ENCODE measurements at regions not wholly inside any gene's neighbourhood (a gene's known extent, or its start where the extent isn't known, plus 50 kb on each side); places are given as distances from the start of the nearest gene placed in this dataset.

- intact Hi-C loops (cut with micrococcal nuclease; ENCODE audit: unreplicated experiment) (no loop called here), in situ Hi-C loops (cut with HindIII; ENCODE audit: extremely low pct_ligation_motif_present, low pct_unique_long_range_greater_than_20kb) (no loop called here)
- POLR2A ChIA-PET = no interaction called here
- Histone ChIP-seq H3K4me3 (replicated peaks in 1 of 3; ENCODE audit: insufficient read depth in 1 of 3, low read depth in 2 of 3, low read length in 3 of 3) (no peak overlapping the region), H3K4me2 (ENCODE audit: low read depth, low read length) (no peak overlapping the region), H3K4me1 (ENCODE audit: insufficient read depth, low read length) (no peaks in the 10 kb centered on the region), H3K36me3 (replicated peaks in 1 of 2; ENCODE audit: control insufficient read depth in 1 of 2, insufficient read depth in 2 of 2, low read length in 2 of 2) (no peaks in the 10 kb centered on the region), H3K27ac (ENCODE audit: extremely low read length, insufficient read depth, low read length) (no peak overlapping the region), H3K9me3 (ENCODE audit: low read length) (peaks cover 8% of the 10 kb centered on the region), H3K79me2 (ENCODE audit: insufficient read depth, low read length) (no peaks in the 10 kb centered on the region), H3K27me3 (ENCODE audit: control insufficient read depth in 1 of 2, insufficient read depth in 2 of 2, low read length in 2 of 2) (no peaks in the 10 kb centered on the region; a peak in 1 of 5 replicates), H3K9ac (ENCODE audit: insufficient read depth, low read depth, low read length) (no peak overlapping the region), H4K20me1 (ENCODE audit: insufficient read depth, low read length) (no peaks in the 10 kb centered on the region), H2AFZ (ENCODE audit: low read length) (no peak overlapping the region)
- no peak for DNase-seq (ENCODE audit: low spot score)
- FAIRE-seq = no peak
- CTCF ChIA-PET (ENCODE audit: low intra/inter-chr PET ratio, low total read pairs) = no interaction called here
- BruUV-seq (replicated peaks) = no TSS peak
- no peak for ATAC-seq
- WGBS (ENCODE audit: low lambda C conversion rate) = 2% methylated on average over 5 of the region's 5 CpGs
- TF ChIP-seq NR1H2 (CRISPR knock-in tag; IDR thresholded peaks at IDR 0.05; ENCODE audit: borderline replicate concordance, low read depth) = no peak
- no peak for TF ChIP-seq HDAC1 (CRISPR knock-in tag; IDR thresholded peaks at IDR 0.05)
- TF ChIP-seq SP140L (CRISPR knock-in tag; IDR thresholded peaks at IDR 0.05; ENCODE audit: borderline replicate concordance) = no peak
- no peak for TF ChIP-seq ZNF281 (CRISPR knock-in tag; IDR thresholded peaks at IDR 0.05; ENCODE audit: borderline replicate concordance)
- TF ChIP-seq GATAD2A (CRISPR knock-in tag; IDR thresholded peaks at IDR 0.05) = no peak
- TF ChIP-seq MAX (IDR thresholded peaks at IDR 0.05) = no peak
- TF ChIP-seq PAXIP1 (CRISPR knock-in tag; conservative IDR thresholded peaks at IDR 0.05) = no peak
- no peak for TF ChIP-seq ATF1 (CRISPR knock-in tag; IDR thresholded peaks at IDR 0.05)
- TF ChIP-seq ZNF503 (CRISPR knock-in tag; IDR thresholded peaks at IDR 0.05) = no peak
- TF ChIP-seq HMGXB3 (CRISPR knock-in tag; IDR thresholded peaks at IDR 0.05; ENCODE audit: borderline replicate concordance) = no peak
- TF ChIP-seq MZF1 (CRISPR knock-in tag; IDR thresholded peaks at IDR 0.05; ENCODE audit: borderline replicate concordance) = no peak
Observed at GRCh38 chr1:220954321-220955075, 75.3 kb downstream of the HLX start.

Measured in HepG2 (cell line).